HG02763 (cell line): ENCODE measurements at regions not wholly inside any gene's neighbourhood (a gene's known extent, or its start where the extent isn't known, plus 50 kb on each side); places are given as distances from the start of the nearest gene placed in this dataset.

Source experiments
- ATAC-seq: cut with Tn5 transposase; IDR thresholded peaks from one replicate; pipeline ENCODE4 v1.9.1; 2021; ENCODE audit warnings: mild to moderate bottlenecking, moderate library complexity; ENCODE audit not compliant: unreplicated experiment

DNA sequence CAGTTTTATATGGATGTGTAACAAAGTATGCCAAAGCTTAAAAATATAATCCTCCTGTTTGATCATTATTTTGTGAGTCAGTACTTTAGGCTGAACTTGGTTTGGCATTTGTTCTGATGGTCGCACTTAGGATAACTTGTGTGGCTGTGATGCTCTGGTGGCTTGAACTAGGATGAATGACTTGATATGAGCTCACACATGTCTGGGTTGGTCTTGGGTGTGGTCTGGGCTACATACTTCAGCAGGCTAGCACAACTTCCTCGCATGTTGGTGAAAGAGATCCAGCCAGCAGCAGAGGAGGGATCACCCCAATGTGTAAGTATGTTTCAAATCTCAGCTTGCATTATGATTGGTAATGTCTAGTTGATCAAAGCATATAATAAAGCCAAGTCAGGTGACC is 969.1 kb upstream of the PCDH9 start:
- no peak for ATAC-seq

DNA sequence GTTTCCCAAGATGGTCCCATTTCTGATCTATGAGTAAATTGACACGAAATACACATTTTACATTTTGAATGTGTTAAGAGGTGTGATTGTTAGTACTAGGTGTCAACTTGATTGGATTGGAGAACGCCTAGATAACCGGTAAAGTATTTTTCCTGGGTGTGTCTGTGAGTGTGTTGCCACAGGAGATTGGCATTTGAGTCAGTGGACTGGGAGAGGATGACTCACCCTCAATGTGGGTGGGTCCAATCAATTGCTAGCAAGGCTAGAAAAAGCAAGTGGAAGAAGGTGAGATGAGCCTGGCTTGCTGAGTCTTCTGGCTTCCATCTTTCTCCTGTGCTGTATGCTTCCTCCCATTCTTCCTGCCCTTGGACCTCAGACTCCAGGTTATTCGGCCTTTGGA is 960.7 kb upstream of the PCDH9 start:
- no peak for ATAC-seq

DNA sequence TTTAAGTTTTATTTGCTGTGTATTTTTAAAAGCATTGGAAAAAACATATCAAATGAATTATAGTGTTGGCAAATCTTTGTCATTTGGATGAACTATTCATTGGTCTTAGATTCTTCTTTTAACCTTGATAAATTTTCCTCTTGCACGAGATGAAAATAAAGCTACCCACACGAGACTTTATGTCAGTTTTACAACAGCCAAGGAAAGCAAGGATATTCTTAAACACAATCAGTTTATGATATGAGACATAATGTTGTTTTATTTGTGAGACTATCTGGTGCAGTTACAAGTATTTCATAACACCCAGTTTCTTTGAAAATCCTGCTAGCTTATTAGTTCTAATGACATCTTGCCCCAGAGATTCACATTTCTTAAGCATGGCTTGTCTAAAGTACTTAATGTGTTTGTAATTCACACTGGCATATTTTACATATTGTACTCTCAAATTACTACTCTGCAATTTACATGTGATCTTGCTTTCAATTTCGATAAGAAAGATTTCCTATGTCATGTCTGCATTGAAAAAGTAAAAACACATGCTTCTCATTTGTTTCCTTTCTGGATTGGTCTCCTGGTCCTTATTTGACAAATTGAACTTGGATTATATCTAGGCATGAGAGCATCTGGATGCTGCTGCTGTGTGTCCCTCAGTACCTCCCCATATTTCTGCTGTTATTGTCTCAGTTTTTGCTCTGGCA is 955.5 kb upstream of the PCDH9 start:
- ATAC-seq: peak; percentile 56

DNA sequence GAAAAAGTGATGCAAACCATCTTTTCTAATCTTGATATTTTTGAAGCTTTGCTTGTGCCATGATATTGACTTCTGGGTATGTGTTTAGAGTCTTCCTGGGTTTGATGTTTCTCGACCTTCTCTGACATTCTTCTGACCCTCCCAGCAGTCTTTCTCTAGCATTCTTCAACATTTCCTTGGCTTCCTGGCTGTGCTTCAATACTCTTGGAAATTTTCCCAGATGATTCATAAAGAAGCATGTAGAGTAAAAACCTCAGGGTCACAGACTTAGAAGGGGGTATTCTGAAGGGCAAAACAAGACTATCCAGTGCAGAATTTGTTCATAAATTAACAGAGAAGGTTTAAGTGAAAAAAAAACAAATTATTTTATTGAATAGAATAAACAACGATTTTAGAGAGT is 946.3 kb upstream of the PCDH9 start:
- ATAC-seq: no peak

DNA sequence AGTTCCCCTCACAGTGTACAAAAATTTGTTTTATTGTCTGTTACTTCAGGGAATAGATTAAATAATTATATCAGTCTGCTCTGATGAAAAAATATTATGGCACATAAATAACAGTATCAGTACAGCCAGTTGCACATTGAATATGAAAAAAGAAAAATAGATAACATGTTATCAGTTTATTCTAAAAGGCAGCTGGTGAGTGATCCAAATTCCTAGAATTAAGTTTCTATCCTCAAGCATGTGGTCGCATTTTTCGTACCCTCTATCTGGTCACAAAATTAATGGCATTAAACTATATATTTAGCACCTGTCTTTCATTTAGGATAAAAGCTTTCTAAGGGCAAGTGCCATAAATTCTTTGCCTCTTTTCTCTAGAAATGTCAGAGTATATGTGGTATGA is 944.8 kb upstream of the PCDH9 start:
- no peak for ATAC-seq

DNA sequence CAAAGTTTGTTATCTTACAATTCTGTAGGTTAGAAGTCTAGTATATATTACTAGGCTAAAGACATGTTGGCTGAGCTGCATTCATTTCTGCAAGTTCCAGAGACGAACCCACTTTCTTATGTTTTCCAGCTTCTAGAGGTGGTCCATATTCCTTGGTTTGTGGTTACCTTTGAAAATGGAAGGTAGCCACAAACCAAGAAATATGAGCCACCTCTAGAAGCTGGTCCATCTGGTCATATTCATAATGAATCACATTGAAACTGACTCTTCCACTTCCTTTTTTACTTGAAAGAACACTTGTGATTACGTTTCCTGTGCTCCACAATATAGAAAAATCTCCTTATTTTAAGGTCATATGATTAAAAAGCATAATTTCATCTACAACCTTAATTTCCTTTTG is 943.0 kb upstream of the PCDH9 start:
- ATAC-seq: no peak

DNA sequence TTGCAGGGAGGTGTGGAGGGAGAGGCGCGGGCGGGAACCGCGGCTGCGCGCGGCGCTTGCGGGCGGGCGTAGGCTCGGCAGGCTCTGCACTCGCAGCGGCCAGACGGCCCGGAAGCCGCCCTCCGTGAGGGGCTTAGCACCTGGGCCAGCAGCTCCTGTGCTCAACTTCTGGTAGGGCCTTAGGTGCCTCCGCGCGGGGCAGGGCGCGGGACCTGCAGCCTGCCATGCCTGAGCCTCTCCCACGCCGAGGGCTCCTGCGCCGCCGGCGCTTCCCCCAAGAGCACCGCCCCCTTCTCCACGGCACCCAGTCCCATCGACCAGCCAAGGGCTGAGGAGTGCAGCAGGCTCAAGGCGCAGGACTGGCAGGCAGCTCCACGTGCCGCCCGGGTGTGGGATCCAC is 940.8 kb upstream of the PCDH9 start:
- no peak for ATAC-seq

DNA sequence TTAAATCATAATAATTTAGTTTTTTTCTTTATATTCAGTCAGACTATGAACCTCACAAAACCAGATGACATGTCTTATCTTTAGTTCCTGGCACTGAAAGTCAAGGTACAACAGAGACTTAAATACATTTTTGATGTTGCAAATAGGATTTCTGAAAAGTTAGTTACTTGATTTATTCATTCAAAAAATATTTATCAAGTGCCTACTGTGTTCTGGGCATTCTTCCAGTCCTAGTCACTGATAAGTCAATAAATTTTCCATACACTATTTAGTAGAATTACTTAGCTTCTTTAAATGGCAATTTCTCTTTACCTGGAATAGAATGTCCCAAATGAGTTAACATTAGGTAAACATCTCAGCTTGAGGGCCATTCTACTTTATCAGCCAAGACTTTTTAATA is 938.3 kb upstream of the PCDH9 start:
- no peak for ATAC-seq

DNA sequence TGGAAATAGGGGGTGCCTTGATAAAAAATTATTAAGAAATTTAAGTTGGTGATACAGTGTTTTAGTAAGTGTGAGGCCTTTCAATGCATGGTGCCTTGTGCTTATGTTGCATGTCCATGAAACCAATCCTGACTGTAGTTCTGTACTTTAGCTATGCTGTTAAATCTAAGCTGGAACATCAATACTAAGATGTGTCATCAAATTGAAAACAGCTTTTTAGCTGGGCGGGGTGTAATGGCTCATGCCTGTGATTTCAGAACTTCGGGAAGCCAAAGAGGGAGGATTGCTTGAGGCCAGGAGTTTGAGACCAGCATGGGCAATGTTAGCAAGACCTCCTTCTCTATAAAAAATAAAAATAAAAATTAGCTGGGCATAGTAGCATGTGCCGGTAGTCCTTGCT is 930.3 kb upstream of the PCDH9 start:
- ATAC-seq: no peak

DNA sequence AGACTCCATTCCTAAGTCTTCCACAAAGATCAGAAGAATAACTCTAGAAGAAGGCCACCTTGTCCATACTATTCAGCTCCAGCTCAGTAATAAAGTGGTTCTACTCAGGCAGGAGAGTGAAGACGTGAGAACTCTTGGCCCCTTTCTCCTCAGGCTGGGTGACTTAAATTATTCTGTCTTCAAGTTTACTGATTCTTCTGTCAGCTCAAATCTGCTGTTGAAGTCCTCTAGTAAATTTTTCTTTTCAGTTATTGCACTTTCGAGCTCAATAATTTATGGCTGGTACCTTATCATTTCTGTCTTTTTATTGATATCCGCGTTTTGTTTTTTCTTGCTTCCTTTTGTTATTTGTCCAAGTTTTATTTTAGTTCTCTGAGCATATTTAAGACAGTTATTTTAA is 922.3 kb upstream of the PCDH9 start:
- no peak for ATAC-seq

DNA sequence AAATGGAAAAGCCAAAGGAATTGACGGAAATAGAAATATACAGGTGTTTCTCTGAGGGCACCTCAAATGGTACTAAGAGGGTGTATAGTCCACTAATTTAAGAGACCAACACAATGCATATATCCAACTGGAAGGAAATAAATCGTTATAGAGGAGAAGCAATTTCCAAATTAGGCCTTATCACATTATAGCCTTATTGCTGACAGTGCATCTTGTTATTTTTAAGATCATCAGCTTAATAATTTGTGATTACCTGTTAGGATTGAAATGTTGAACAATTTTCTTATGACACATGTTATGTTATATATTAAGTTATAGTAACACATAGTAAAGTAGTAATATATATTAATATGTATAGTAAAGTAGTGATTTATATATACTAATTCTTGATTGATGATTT is 915.7 kb upstream of the PCDH9 start:
- no peak for ATAC-seq

DNA sequence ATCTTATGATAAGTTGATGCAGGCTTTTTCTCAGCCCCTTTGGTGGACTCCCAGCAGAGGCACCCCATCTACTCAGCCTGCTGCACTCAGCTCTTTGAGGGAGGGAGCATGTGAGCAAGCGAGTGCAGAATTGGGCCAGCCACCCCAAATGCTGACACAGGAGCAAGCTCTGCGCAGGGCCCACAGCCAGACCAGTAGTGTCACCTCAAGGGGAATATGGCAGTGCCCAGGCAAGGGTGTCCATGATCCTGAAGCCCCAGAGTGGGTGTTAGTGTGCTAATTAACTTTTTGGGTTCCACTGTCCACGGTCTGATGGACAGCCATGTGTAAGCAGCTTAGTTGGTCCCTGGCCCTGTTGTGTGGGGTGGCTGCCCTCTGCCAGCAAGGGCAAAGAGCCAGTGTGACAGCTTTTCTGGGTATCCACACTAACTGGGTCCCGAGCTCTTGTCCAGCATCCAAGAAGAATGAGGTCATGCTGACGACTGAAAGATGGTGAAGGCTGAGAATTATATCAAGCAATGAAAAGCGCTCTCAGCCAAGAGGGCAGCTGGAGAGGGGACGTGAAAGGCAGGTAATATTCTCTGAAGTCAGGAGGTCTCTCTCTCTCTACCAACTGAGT is 898.3 kb upstream of the PCDH9 start:
- ATAC-seq: no peak

DNA sequence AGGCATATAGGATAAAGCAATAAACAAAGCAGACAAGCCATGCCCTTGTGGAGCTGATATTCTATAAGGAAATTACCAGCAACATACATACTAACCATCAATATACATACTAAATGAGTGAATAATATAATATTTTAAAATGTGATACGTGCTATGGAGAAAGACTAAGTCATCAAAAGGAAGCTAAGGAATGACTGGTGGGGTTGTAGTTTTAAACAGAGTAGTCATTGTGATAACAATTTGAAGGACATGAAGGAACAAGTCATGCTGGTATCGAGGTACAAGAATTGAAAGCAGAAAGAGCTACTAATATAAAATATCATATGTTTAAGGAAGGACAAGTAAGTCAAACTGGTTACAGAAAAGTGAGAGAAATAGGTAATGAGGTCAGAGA is 894.9 kb upstream of the PCDH9 start:
- no peak for ATAC-seq

DNA sequence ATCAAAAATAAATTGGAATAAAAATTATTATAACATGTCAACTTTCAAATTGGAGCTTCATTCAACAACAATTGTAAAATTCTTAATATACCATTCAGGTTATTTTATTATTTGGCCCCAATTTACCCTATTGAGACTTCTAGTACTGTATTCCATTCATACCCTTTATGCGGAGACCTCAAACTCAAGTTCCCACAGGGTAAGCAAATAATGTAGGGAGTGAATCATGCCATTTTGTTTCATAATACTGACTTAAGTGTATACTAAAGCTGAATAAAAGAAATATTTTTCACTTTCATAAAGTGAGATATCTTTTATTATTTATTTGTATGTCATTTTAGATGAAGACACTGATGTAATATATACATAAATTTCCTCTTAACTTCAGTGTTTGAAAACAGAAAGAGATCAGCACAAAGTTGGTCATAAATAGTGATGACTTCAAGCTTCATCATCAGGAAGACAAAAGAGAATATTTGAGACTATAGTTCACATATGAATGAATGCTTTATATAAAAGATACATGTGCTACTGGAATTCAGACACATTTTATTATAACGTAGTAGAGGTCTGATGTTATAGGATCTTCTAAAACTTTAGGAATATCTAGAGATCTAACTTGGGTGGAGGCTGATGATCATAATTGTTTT is 894.4 kb upstream of the PCDH9 start:
- no peak for ATAC-seq

DNA sequence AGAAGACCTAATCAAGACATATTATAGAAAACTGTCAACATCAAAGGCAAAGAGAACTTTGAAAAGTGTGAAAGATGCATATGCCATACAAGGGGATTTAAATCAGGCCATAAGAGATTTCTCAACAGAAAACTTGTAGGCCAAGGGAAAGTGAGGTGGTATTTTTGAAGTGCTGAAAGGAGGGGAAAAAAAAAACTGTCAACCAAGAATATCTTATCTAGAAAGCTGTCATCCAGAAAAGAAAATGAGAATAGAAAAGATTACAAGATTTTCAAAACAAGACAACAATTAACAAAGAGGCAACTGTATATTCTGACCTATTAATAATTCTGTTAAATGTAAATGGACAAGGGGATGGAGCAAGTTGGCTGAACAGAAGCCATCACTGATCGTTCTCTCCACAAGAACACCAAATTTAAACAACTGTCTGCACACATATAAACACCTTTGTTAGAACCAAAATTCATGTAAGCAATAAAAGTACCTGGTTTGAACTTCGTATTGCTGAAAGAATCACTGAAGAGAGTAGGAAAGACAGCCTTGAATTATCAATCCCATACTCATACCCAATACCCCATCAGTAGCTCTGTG is 880.1 kb upstream of the PCDH9 start:
- no peak for ATAC-seq

DNA sequence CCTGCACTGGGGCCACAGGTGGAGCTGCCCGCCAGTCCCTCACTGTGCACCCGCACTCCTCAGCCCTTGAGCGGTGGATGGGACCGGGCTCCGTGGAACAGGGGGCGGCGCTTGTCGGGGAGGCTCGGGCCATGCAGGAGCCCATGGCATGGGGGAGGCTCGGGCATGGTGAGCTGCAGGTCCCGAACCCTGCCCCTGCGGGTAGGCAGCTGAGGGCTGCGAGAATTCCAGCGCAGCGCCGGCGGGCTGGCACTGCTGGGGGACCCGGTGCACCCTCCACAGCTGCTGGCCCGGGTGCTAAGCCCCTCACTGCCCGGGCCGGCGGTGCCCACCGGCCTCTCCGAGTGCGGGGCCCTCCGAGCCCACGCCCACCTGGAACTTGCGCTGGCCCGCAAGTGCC is 877.5 kb upstream of the PCDH9 start:
- no peak for ATAC-seq

DNA sequence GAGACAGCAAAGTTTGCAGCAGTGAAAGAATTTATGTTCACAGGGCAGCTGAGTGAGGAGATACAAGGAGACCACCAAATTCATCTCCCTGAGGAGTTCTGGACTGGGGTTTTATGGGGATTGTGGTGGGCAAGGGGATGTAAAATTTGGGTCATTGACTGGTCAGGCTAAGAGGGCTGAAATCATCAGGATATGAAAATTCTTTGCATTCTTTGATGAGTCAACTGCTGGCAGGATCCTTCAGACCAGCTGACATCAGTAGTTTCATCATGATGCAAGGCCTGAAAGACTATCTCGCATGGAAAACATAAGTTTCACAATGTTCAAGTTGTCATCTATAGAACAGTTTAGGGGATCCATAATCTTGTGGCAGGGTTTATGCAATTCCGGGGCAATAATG is 869.5 kb upstream of the PCDH9 start:
- no peak for ATAC-seq

DNA sequence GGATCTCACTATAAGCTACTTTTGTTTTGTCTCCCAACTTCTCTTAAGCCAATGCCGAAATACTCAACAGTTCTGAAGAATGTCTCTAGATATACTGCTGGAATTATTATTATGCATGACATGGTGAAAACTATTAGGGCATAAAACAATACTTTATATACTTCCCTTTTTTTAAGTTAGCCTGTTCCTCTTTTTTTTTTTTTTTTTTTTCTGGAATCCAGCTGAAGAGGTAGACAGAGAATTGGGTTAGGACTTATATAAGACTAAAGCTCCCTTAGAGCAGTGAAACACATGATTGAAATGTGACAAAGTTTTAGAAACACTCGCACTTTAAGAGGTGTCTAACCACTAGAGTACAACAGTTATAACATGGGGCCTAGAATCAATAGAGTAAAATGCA is 850.9 kb upstream of the PCDH9 start:
- no peak for ATAC-seq

DNA sequence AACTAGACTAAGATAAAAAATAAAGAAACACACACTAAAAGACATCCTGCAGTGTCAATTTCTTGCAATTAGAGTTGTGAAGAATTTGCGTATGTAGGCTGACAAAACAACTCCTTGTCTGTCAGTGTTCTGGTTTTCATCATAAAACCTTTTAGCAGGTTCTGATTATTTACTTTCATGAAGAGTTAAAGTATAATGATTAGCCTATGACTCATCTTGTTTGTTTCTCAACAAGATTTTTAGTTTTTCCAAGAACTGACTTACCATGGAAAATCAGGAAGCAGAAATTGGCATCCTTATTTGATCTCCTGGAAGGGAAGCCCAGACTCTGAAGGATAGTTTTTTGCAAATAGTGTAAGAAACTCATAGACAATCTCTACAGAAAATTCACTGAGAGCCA is 848.7 kb upstream of the PCDH9 start:
- no peak for ATAC-seq

DNA sequence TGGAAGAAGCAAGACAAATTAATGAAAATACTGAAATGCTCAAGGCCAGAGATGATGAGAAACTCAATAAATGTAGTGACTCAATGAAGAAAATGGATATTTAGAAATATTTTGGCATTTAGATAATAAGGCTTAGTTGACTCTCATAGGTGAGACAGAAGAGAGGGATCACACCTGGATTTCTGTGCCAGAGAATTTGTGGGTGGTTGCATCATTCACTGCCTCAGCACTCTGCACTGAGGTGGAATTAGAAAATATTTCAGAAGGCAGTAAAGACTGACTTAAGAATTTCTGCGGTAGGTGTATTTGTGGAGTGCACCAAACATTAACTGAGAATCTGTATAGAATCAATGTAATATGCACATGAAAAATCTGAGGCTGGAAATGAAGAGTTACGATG is 848.3 kb upstream of the PCDH9 start:
- no peak for ATAC-seq

DNA sequence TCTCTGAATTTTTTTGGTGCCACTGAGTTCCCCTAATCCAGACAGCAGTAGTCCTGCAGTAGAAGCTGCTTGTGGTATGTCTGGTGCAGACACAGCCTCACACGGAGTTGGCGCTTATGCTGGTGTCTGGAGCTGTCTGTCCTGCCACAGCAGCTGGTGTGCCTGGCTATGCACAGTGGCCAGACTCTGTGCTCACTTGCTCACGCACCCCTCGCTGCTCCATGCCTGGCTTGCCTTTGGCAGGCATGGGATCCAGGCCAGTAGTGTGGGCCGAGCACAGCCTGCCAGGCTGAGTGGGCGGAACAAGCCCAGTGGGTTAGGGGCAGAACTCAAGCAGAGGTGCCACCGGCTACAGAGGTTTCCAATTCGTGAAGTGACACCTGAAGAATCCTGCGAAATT is 845.9 kb upstream of the PCDH9 start:
- ATAC-seq: no peak

DNA sequence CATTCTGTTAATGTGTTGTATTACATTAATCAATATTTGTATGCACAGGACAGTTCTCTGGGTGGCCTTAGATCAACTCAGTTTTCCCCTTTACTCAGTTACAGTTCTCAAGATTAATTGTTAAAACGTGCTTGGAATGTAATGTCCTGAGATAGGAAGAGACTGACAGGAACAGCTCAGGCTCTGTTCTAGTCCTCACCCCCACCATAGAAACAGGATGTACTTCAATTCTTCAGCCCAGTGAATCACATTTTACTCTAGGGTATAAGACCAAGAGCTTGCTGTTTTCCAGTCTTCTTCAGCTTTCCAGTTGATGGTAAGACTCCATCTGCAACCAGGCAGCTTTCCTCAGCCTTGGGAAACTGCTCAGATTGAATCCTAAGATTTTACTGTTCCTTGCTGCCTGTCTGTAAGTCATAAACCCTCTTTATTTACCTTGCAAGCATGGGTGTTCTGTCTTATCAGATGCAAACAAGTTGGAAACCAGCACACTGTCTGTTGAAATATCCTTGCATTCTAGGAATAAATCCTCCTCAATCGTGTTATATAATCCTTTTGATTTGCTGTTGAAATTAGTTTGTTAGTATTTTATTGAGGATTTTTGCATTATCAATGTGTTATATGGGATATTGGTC is 836.9 kb upstream of the PCDH9 start:
- ATAC-seq: no peak
